CD14-positive monocyte (primary cell): ENCODE measurements at regions not wholly inside any gene's neighbourhood (a gene's known extent, or its start where the extent isn't known, plus 50 kb on each side); places are given as distances from the start of the nearest gene placed in this dataset.

Experiments
- DNase-seq, 3 donors: peaks; one replicate each; pipeline ENCODE4 v3.0.0-alpha.2; 2011 to 2022
- H2AFZ ChIP-seq: 2 replicates; pipeline ENCODE4 v1.6.0; 2012; ENCODE audit warnings: mild to moderate bottlenecking, low read depth, low read length, inconsistent platforms; ENCODE audit not compliant: insufficient read depth, poor library complexity, severe bottlenecking
- H3K27ac ChIP-seq, 2 donors: 1 replicate in 1 of 2; 2 replicates in 1 of 2; pipeline ENCODE4 v1.5.1; 2012 to 2013; ENCODE audit warnings: low read length in 2 of 2, control low read depth in 1 of 2, inconsistent platforms in 1 of 2, low read depth in 1 of 2, mild to moderate bottlenecking in 1 of 2
- H3K27me3 ChIP-seq, 2 donors: one replicate each; pipeline versions ENCODE4 v1.6.0 to v1.6.1; 2011 to 2013; ENCODE audit warnings: low read length in 2 of 2; ENCODE audit not compliant: control insufficient read depth in 2 of 2, insufficient read depth in 2 of 2
- H3K36me3 ChIP-seq, 2 donors: replicated peaks in 1 of 2; 1 replicate in 1 of 2; 2 replicates in 1 of 2; pipeline versions ENCODE4 v1.5.1 to v1.6.1; 2012 to 2013; ENCODE audit warnings: low read length in 2 of 2, control low read depth in 1 of 2, inconsistent platforms in 1 of 2, mild to moderate bottlenecking in 1 of 2; ENCODE audit not compliant: insufficient read depth in 2 of 2, control insufficient read depth in 1 of 2
- H3K4me1 ChIP-seq, 2 donors: 1 replicate in 1 of 2; 2 replicates in 1 of 2; pipeline versions ENCODE4 v1.5.1 to v1.6.1; 2012 to 2013; ENCODE audit warnings: low read length in 2 of 2, control low read depth in 1 of 2, inconsistent platforms in 1 of 2, mild to moderate bottlenecking in 1 of 2, moderate library complexity in 1 of 2; ENCODE audit not compliant: insufficient read depth in 2 of 2, control insufficient read depth in 1 of 2
- H3K4me2 ChIP-seq: replicated peaks from 2 replicates; pipeline ENCODE3; 2012; ENCODE audit warnings: low read length, moderate library complexity, mild to moderate bottlenecking; ENCODE audit not compliant: poor library complexity, severe bottlenecking; ENCODE audit errors: extremely low read depth
- H3K4me3 ChIP-seq, 3 experiments: fragments of 200-600 bp in 1 of 3; sonication (generic) in 1 of 3; replicated peaks in 1 of 3; 1 replicate in 2 of 3; 2 replicates in 1 of 3; pipeline ENCODE4 v1.5.1; 2011 to 2013; ENCODE audit warnings: low read length in 3 of 3, mild to moderate bottlenecking in 3 of 3, control low read depth in 2 of 3, low read depth in 2 of 3, inconsistent platforms in 1 of 3, moderate library complexity in 1 of 3
- H3K79me2 ChIP-seq: 2 replicates; pipeline ENCODE4 v1.6.0; 2012; ENCODE audit warnings: mild to moderate bottlenecking, control low read depth, inconsistent platforms, low read length, moderate library complexity; ENCODE audit not compliant: insufficient read depth
- H3K9ac ChIP-seq: 2 replicates; pipeline ENCODE4 v1.6.0; 2017; ENCODE audit warnings: low read length, mild to moderate bottlenecking; ENCODE audit not compliant: insufficient read depth, poor library complexity, severe bottlenecking
- H3K9me3 ChIP-seq, 2 donors: replicated peaks in 1 of 2; 1 replicate in 1 of 2; 2 replicates in 1 of 2; pipeline versions ENCODE4 v1.5.1 to v1.6.1; 2012 to 2013; ENCODE audit warnings: low read length in 2 of 2, control low read depth in 1 of 2; ENCODE audit not compliant: control insufficient read depth in 1 of 2, insufficient read depth in 1 of 2
- H4K20me1 ChIP-seq: 2 replicates; pipeline ENCODE4 v1.6.0; 2012; ENCODE audit warnings: mild to moderate bottlenecking, low read length, control low read depth, moderate library complexity; ENCODE audit not compliant: insufficient read depth
- H3K27ac Mint-ChIP-seq, 7 donors: one replicate each; pipeline ENCODE4 v1.8.0; 2020; ENCODE audit warnings: mild to moderate bottlenecking in 7 of 7, mixed read lengths in 7 of 7, moderate library complexity in 6 of 7, inconsistent platforms in 2 of 7
- H3K27me3 Mint-ChIP-seq, 3 donors: one replicate each; pipeline ENCODE4 v1.8.0; 2021 to 2022; ENCODE audit warnings: low read depth in 3 of 3, mild to moderate bottlenecking in 3 of 3, mixed read lengths in 3 of 3, moderate library complexity in 3 of 3, inconsistent platforms in 1 of 3
- H3K36me3 Mint-ChIP-seq, 2 donors: one replicate each; pipeline ENCODE4 v1.8.0; 2020; ENCODE audit warnings: mixed read lengths in 2 of 2, inconsistent platforms in 1 of 2, mild to moderate bottlenecking in 1 of 2
- H3K4me1 Mint-ChIP-seq: one replicate; pipeline ENCODE4 v1.8.0; 2020; ENCODE audit warnings: mild to moderate bottlenecking, mixed read lengths
- H3K4me3 Mint-ChIP-seq, 2 donors: one replicate each; pipeline ENCODE4 v1.8.0; 2020; ENCODE audit warnings: mild to moderate bottlenecking in 2 of 2, mixed read lengths in 2 of 2, moderate library complexity in 1 of 2
- H3K9me3 Mint-ChIP-seq, 7 donors: one replicate each; pipeline ENCODE4 v1.8.0; 2020 to 2022; ENCODE audit warnings: mixed read lengths in 7 of 7, mild to moderate bottlenecking in 6 of 7, moderate library complexity in 6 of 7, inconsistent platforms in 2 of 7
- WGBS: methylation state at CpG from one replicate; pipeline ENCODE4 v1.1.5; 2013; ENCODE audit warnings: missing lambda C conversion rate; ENCODE audit not compliant: insufficient coverage; 5-methylcytosine and 5-hydroxymethylcytosine counted together
- intact Hi-C, 2 donors: fragments of 100-400 bp; cut with micrococcal nuclease; formaldehyde crosslinking; loops; one replicate each; pipeline versions ENCODE4 v1.15.0 to v1.15.1; 2023
- TF ChIP-seq, protein P1 (sequence below): fragments of 200-600 bp; IDR thresholded peaks from one replicate; pipeline ENCODE4 v1.8.0; 2022; ENCODE audit warnings: antibody characterized with exemption, mild to moderate bottlenecking

DNA sequence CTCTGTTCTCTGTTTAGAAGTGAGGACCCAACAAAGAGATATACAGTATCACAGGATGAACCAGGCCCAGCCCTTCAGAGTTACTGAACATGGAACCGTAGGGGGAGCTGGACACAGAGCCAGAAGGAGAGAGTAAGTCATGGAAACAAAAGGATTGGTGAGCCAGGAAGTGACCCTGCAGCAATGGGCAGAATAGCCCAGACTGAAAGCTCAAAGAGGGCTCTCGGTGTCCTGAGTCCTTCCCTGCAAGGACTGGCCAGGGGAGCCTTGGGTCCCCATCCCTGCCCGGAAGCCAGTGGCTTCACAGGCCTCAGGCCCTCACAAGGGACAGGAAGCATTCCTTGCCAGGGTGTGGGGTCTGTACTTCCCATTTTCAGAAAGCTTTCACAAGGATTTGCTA, 150.6 kb downstream of the SPATA19 start:
- Histone ChIP-seq H3K79me2 (no peaks in the 10 kb centered on the region), H3K4me3 (no peak overlapping the region), H3K9ac (no peak overlapping the region), H3K9me3 (no peaks in the 10 kb centered on the region), H4K20me1 (no peaks in the 10 kb centered on the region), H3K4me1 (no peaks in the 10 kb centered on the region), H3K36me3 (no peaks in the 10 kb centered on the region), H3K27me3 (no peaks in the 10 kb centered on the region), H2AFZ (no peak overlapping the region), H3K27ac (no peak overlapping the region), H3K4me2 (no peak overlapping the region)
- H3K27me3 Mint-ChIP-seq, result peaks cover 0 to 2% (median 2%) of the 10 kb centered on the region in 3 donors
- H3K4me1 Mint-ChIP-seq, result no peaks in the 10 kb centered on the region
- no peak for DNase-seq
- 71% methylated on average over 3 of the region's 3 CpGs for WGBS
- no peaks in the 10 kb centered on the region for H3K36me3 Mint-ChIP-seq
- TF ChIP-seq, protein P1, sequence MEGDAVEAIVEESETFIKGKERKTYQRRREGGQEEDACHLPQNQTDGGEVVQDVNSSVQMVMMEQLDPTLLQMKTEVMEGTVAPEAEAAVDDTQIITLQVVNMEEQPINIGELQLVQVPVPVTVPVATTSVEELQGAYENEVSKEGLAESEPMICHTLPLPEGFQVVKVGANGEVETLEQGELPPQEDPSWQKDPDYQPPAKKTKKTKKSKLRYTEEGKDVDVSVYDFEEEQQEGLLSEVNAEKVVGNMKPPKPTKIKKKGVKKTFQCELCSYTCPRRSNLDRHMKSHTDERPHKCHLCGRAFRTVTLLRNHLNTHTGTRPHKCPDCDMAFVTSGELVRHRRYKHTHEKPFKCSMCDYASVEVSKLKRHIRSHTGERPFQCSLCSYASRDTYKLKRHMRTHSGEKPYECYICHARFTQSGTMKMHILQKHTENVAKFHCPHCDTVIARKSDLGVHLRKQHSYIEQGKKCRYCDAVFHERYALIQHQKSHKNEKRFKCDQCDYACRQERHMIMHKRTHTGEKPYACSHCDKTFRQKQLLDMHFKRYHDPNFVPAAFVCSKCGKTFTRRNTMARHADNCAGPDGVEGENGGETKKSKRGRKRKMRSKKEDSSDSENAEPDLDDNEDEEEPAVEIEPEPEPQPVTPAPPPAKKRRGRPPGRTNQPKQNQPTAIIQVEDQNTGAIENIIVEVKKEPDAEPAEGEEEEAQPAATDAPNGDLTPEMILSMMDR, result no peak
- H3K9me3 Mint-ChIP-seq, result peaks cover 0 to 9% (median 2%) of the 10 kb centered on the region in 7 donors
- no peak overlapping the region for H3K27ac Mint-ChIP-seq
- intact Hi-C loops, result no loop called here
- no peak overlapping the region for H3K4me3 Mint-ChIP-seq

DNA sequence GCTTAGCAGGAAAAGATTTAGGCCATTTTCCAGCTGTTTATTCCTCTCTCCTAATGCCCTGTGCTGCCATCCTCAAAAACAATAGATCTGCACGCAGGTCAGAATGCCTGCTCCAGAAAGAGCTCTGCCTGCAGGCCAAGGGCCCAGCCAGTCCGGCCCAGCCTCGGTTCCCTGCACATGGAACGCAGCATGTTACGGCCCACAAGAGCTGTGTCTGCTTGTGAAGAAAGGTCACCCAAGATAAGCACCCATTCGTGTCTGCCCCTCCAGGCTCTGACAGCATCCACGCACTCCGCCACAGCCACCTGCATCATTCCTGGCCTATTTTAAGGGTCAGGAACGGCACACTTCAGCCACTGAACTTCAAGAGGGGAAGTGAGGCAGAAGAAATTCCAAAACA, 152.2 kb downstream of the SPATA19 start:
- Mint-ChIP-seq H3K36me3 (no peaks in the 10 kb centered on the region), H3K27ac (no peak overlapping the region), H3K9me3 (peaks cover 0 to 6% (median 0%) of the 10 kb centered on the region in 7 donors), H3K4me3 (no peak overlapping the region), H3K4me1 (no peaks in the 10 kb centered on the region), H3K27me3 (peaks cover 0 to 2% (median 2%) of the 10 kb centered on the region in 3 donors)
- no peaks in the 10 kb centered on the region for H3K9me3 ChIP-seq
- WGBS, result 85% methylated on average over 9 of the region's 9 CpGs
- H3K79me2 ChIP-seq, result no peaks in the 10 kb centered on the region
- H4K20me1 ChIP-seq, result no peaks in the 10 kb centered on the region
- H3K4me2 ChIP-seq, result no peak overlapping the region
- H2AFZ ChIP-seq, result no peak overlapping the region
- no peak overlapping the region for H3K4me3 ChIP-seq
- H3K27me3 ChIP-seq, result no peaks in the 10 kb centered on the region
- H3K9ac ChIP-seq, result no peak overlapping the region
- H3K4me1 ChIP-seq, result no peaks in the 10 kb centered on the region
- DNase-seq, result no peak
- no peaks in the 10 kb centered on the region for H3K36me3 ChIP-seq
- no peak overlapping the region for H3K27ac ChIP-seq
- TF ChIP-seq, protein P1, result no peak
- intact Hi-C loops, result no loop called here
